ENCODE measurements at regions not wholly inside any gene's neighbourhood (a gene's known extent, or its start where the extent isn't known, plus 50 kb on each side); places are given as distances from the start of the nearest gene placed in this dataset.

GRCh38 chr1:5405263-5405662, 587.0 kb downstream of the NPHP4 start:
- no peak for DNase-seq

DNA sequence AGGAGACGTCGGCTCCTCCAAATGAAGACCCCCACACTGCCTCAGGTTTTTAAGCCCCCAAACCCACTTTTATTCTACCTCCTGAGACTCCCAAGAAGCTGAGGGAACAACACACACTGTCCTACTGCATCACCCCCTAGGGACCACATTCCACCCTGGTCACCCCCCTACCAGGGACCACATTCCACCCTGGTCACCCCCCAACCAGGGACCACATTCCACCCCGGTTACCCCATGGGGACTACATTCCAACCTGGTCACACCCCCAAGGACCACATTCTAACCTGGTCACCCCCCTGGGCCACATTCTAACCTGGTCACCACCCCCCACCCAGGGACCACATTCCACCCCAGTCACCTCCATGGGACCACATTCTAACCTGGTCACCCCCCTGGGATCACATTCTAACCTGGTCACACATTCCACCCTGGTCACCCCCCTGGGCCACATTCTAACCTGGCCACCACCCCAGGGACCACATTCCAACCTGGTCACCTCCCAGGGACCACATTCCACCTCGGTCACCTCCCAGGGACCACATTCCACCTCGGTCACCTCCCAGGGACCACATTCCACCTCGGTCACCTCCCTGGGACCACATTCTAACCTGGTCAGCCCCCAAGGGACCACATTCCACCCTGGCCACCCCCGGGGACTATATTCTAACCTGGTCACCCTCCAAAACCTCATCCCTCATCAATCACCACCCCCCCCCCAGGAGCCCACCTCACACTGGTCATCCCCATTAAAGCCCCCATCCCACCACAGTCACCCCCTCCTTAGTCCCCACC, 587.6 kb downstream of the NPHP4 start:
- no peak for DNase-seq

- DNase-seq = no peak
Observed at GRCh38 chr1:5403935-5404334, 588.3 kb downstream of the NPHP4 start.

- DNase-seq = no peak
Observed at GRCh38 chr1:5402618-5403017, 589.6 kb downstream of the NPHP4 start.

DNA sequence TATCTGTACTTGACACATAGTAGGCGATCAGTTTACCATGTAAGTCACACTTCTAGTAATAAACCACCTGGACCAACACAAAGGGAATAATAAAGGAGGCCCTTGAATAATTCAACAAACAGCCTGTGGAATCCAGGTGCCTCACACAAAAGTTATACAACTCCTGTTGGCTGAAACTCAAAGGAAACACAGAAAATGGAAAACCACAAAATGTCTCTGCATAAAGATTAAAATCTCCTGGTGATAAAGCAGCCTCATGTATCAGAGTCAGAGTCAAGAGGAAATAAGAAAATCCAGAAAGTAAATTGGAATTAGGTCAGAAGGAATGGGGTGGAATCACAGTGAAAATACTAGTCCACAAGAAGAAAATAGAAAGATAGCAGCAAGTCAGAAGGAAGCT, 592.5 kb downstream of the NPHP4 start:
- no peak for DNase-seq

DNA sequence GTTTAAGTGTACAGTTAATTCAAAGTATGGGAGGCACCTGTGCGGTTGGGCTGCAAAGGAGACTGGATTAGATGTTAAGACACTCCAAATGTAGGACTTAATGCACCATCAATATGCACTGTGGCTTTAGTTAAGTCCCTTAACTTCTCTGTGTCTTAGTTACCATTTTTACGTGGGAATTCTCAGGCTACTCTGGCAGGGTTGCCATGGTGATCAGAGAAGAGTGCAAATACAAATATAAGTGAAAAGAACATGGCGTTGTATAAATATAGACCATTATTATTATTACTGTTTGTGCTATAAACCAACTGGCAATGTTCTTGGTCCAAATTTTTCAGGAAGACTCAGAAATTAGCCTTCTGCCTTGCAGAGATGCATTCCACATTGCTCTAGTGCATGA, 595.6 kb downstream of the NPHP4 start:
- DNase-seq = no peak

DNA sequence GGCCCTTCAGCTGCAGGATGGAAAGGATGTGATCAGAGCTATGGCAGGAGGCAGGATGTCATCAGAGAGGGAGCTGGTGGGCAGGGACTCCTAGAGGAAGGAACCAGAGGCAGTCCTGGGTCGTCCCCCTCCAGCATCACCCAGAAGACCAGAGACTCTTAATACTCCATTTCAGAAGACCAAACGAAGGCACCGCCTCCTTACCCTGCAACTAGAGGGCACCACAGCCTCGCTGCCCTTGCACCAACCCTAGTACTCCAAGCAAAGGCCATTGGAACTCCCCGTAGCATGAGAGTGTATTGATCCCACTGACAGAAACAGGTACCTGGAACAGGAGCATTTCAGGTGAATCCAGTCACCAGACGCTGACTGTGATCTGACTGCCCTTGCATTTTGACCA, 598.1 kb downstream of the NPHP4 start:
- DNase-seq = no peak

DNA sequence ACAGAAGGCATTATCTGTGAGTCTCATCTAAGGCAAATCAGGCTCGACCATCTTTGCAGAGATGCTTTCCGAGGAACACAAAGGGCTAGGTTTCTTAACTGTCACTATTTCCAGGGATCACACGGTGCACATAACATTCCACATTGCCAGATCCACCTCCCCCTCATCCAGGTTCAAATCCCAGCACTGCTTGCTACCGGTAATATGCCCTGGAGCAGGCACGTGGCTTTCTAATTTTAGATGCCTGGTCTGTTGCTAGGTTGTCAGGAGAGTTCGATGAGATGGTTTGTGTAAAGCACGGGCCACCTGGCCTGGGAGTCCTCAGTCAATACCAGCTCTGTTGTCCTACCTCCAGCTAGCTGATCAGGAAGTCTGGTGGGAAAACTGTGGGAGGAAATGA, 598.6 kb downstream of the NPHP4 start:
- DNase-seq = no peak

- DNase-seq = no peak
Observed at GRCh38 chr1:5393146-5393545, 599.1 kb downstream of the NPHP4 start.

GRCh38 chr1:5391725-5392124, 600.5 kb downstream of the NPHP4 start:
- no peak for DNase-seq

- no peak for DNase-seq
Observed at GRCh38 chr1:5390504-5390903, 601.7 kb downstream of the NPHP4 start.

DNA sequence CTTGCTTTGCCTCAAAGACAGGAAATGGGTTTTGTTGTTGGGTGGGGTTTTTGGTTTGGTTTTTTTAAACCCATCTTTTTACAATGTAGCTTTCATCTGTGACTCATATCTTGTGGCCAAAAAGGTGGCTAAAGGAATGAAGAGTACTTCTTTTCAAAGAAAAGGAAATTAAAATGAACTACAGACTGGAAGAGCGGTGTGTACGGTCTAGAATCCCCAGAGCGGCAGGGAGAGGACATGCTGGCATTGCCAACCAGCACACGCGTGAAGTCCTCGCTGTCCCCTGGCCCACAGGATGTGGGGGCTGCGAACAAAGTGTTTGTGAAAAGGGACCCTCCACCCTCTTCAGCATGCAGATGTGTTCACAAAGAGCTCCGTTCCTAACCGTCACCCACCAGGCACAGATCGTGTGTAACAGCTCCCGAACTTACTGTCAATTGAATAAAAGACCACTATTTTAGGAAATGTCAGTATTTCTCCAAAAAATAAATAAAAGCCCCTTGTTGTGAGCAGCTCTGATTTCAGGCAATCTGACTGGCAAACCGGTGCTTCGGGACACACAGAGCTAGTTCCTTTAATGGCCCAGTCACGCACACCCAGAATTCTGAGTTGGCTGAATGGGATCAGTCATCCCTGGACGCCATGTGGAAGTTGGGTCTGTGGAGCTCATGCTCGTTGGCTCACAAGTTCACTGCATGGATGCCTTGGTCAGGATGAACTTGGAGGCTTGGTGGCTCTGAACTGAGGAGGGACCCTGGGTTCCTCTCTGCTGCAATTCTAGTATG, 602.9 kb downstream of the NPHP4 start:
- no peak for DNase-seq

DNA sequence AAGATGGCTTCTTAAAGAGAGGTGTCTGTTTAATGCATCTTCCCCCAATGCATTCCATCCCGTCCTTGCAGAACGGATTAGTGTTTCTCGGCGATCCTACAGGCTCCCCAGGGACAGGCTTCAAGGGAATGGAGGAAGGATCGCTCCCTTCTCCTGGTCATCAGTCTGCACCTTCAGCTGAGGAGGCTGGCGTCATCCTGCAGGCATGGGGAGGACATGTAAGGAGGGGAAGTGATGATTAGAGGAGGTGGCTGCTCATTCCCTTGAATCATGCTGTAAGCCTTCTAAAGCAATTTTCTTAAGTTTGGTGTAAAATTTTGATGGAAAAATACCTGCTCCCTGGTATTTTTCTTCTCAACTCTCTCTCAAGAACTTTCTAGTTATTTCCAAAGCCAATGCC, 603.6 kb downstream of the NPHP4 start:
- DNase-seq = no peak

DNA sequence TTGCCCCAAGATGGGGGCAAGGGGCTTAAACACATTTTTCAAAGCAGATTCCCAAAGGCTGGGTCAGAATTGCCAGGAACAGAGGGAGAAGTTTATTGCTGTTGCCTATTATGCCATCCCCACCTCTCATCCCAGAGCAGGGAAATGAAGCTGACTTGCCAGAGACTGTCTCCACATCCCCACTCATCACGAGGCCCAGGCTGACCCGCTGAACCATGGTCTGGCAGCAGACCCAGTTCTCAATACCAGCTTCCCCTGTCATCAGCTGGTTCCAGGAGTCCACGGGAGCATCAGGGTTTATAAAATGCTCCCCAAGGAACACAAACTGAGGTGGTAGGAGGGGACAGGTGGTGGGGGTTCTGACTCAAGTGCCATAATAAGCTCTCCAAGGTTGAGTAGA, 605.9 kb downstream of the NPHP4 start:
- no peak for DNase-seq

- no peak for DNase-seq
Observed at GRCh38 chr1:5385956-5386355, 606.3 kb downstream of the NPHP4 start.

DNA sequence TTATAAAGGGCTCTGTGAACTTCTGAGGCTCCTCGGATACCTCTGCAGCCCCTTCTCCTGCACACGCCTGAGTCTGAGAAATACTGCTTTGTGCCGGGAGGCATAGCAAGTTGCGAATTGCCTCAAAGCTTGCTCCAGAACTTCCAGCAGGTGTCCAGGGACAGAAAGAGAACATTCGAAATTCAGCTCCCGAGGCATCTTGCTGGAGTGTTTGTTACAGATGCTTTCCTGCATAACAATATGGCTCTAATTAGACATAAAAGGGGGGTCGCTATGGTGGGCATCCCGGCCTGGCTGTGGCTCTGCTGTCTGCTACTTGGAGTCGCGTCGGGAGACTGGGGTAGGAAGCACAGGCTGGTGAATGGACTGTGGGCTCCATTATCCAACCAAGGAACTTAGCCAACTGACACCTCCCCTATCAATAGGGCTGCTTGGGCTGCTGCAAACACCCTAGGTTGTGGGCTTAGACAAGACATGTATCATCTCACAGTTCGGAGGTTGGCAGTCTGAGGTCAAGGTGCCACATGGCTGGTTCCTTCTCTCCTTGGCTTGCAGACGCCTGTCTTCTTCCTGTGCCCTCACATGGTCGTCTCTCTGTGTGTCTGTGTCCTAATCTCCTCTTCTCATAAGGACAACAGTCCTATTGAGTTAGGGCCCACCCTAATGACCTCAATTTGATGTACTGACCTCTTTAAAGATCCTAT, 607.0 kb downstream of the NPHP4 start:
- no peak for DNase-seq

DNA sequence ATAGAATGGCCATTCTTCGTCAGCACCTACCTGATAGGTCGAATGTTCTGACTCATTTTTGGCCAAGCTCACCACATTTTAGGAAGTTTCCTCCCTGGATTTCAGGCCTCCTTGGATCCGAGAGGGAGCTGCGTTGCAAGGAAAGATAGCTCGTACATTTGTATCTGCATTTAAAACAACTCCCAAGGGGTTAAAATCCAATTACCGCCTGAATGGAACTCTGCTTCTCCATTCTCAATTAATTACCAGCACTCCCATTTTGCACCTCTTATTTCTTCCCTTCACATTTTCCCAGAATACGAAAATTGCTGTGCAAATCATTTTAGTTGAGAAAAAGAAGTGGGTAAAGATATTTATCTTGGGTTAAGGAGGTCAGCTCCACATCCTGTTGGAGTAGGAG, 610.7 kb downstream of the NPHP4 start:
- DNase-seq = no peak

GRCh38 chr1:5379176-5379759, 613.0 kb downstream of the NPHP4 start:
- DNase-seq = no peak

GRCh38 chr1:5376538-5377247, 615.5 kb downstream of the NPHP4 start:
- no peak for DNase-seq

DNA sequence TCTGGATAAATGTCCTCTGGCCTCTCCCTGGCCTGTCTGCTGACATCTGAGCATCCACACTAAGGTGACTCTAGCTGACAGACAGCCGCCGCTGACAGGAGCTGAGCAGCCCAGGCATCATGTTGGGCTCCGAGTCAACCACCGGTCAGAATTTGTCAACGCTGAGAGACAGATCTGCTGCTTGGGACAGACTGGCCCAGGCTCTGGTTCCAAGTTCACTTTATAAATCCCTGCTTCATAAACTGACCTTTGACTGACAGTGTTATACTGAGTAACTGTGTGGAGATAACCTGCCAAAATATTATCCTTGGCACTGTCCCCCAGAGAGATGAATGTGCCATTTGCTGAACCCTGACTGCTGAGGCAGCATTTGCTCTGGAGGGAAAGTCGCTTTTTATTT, 616.7 kb downstream of the NPHP4 start:
- DNase-seq = no peak

DNA sequence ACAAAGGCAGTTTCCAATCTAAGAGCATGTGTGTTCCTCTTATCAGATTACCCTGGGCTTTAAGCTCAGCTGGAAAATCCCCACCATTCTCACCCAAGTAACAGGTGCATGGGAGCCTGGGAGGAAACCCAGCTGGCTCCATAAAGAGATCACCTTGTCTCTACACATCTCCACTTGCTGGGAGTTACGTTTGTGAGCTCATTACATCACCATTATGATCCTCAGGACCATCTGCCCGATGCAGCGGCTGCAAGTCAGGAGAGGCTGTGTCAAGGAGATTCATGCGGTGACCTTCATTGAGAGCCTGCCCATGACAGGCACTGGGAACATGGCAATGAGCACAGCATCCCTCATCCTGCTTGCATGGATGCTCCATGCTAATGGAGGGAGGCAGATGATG, 618.0 kb downstream of the NPHP4 start:
- DNase-seq = no peak

DNA sequence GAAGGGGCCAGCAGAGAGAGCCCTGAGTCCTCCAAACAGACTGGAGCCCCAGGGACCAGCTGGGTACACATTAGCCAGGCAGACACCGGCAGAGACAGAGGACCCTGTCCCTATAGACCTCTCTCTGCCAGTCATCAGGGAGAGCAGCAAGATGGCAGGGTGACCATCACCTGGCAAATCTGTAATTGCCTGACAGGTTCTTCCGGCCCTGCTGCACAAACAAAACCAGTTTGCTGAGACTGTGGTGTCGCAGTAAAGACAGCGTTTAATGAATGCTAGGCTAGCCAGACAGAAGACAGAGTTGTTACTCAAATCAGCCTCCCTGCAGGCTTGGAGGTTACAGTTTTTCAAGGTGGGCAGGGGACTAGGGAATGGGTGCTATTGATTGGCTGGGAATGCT, 618.9 kb downstream of the NPHP4 start:
- DNase-seq = no peak

Measured in occipital lobe (tissue), 1 donor.